Breast epithelium (tissue), 3 donors: ENCODE measurements at regions not wholly inside any gene's neighbourhood (a gene's known extent, or its start where the extent isn't known, plus 50 kb on each side); places are given as distances from the start of the nearest gene placed in this dataset.

Experiments
- POLR2A ChIP-seq: fragments of 450-650 bp; IDR thresholded peaks from one replicate; pipeline ENCODE4 v1.6.1; 2016; ENCODE audit warnings: antibody characterized with exemption, mild to moderate bottlenecking, moderate library complexity
- TF ChIP-seq, protein P1 (sequence below), 3 donors: fragments of 450-650 bp; IDR thresholded peaks; one replicate each; pipeline ENCODE4 v1.5.1; 2016 to 2017; ENCODE audit warnings: antibody characterized with exemption in 3 of 3, mild to moderate bottlenecking in 3 of 3, moderate library complexity in 3 of 3

DNA sequence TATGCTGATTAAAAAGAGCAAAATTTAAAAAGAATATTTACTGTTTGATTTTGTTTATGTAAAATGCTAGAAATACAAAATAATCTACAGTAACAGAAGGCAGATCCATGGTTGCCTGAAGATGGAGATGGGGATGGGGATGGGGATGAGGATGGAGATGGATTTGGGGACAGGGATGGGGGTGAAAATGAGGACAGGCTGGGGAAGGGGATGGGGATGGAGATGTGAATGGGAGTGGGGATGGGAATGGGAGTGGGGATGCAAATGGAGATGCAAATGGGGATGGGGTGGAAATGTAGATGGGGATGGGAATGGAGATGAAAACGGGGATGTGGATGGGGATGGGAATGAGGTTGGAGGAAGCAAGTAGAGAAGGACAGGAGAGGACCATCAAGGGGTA lies 252.2 kb downstream of the PLPP3 start:
- TF ChIP-seq, protein P1, sequence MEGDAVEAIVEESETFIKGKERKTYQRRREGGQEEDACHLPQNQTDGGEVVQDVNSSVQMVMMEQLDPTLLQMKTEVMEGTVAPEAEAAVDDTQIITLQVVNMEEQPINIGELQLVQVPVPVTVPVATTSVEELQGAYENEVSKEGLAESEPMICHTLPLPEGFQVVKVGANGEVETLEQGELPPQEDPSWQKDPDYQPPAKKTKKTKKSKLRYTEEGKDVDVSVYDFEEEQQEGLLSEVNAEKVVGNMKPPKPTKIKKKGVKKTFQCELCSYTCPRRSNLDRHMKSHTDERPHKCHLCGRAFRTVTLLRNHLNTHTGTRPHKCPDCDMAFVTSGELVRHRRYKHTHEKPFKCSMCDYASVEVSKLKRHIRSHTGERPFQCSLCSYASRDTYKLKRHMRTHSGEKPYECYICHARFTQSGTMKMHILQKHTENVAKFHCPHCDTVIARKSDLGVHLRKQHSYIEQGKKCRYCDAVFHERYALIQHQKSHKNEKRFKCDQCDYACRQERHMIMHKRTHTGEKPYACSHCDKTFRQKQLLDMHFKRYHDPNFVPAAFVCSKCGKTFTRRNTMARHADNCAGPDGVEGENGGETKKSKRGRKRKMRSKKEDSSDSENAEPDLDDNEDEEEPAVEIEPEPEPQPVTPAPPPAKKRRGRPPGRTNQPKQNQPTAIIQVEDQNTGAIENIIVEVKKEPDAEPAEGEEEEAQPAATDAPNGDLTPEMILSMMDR (IDR thresholded peaks at IDR 0.05): no peak
- TF ChIP-seq POLR2A: no peak
